VCaP (cell line): ENCODE measurements at regions not wholly inside any gene's neighbourhood (a gene's known extent, or its start where the extent isn't known, plus 50 kb on each side); places are given as distances from the start of the nearest gene placed in this dataset.

Experiments used
- H3K27ac ChIP-seq: fragments of 450-650 bp; 2 replicates; pipeline ENCODE4 v1.5.1; 2017
- CTCF ChIP-seq: fragments of 450-650 bp; conservative IDR thresholded peaks from 2 replicates; pipeline ENCODE4 v1.5.1; 2017; ENCODE audit warnings: mild to moderate bottlenecking, moderate library complexity

- no peak for TF ChIP-seq CTCF
- H3K27ac ChIP-seq, result no peak overlapping the region
Measured at GRCh38 chr2:150885236-150885635, 376.4 kb downstream of the RBM43 start.

- peak overlapping the region; percentile 48 for H3K27ac ChIP-seq
- TF ChIP-seq CTCF, result no peak
Measured at GRCh38 chr2:150883613-150883895, 378.1 kb downstream of the RBM43 start.

GRCh38 chr2:150882751-150883612 lies 378.7 kb downstream of the RBM43 start:
- H3K27ac ChIP-seq, result peak overlapping the region; percentile 48
- no peak for TF ChIP-seq CTCF

GRCh38 chr2:150880986-150881385 lies 380.7 kb downstream of the RBM43 start:
- TF ChIP-seq CTCF, result no peak
- no peak overlapping the region for H3K27ac ChIP-seq

- no peak for TF ChIP-seq CTCF
- H3K27ac ChIP-seq, result no peak overlapping the region
Measured at GRCh38 chr2:150878356-150878755, 383.3 kb downstream of the RBM43 start.

- TF ChIP-seq CTCF, result no peak
- no peak overlapping the region for H3K27ac ChIP-seq
Measured at GRCh38 chr2:150876251-150876950, 385.3 kb downstream of the RBM43 start.

GRCh38 chr2:150873396-150873772 lies 385.9 kb upstream of the RND3 start:
- TF ChIP-seq CTCF, result 0 out of 2 replicates have a peak, but pooled peaks have one; percentile 1
- H3K27ac ChIP-seq, result no peak overlapping the region
